GM12891 (cell line): ENCODE measurements at regions not wholly inside any gene's neighbourhood (a gene's known extent, or its start where the extent isn't known, plus 50 kb on each side); places are given as distances from the start of the nearest gene placed in this dataset.

ENCODE experiments used
- PAX5 ChIP-seq: IDR thresholded peaks from 2 replicates; pipeline ENCODE4 v1.6.1; 2011; ENCODE audit warnings: low read length, moderate library complexity, mild to moderate bottlenecking; ENCODE audit not compliant: insufficient read depth, severe bottlenecking
- POLR2A ChIP-seq: IDR thresholded peaks from 2 replicates; pipeline ENCODE4 v1.6.1; 2011; ENCODE audit warnings: low read depth, low read length, control low read depth
- POLR2AphosphoS5 ChIP-seq: IDR thresholded peaks from 2 replicates; pipeline ENCODE4 v1.6.1; 2011; ENCODE audit warnings: low read depth, low read length, control low read depth
- POU2F2 ChIP-seq: IDR thresholded peaks from 2 replicates; pipeline ENCODE4 v1.6.1; 2011; ENCODE audit warnings: low read depth, mild to moderate bottlenecking, control low read depth, low read length, moderate library complexity
- TAF1 ChIP-seq: IDR thresholded peaks from 2 replicates; pipeline ENCODE4 v1.6.1; 2011; ENCODE audit warnings: low read depth, low read length, control low read depth

DNA sequence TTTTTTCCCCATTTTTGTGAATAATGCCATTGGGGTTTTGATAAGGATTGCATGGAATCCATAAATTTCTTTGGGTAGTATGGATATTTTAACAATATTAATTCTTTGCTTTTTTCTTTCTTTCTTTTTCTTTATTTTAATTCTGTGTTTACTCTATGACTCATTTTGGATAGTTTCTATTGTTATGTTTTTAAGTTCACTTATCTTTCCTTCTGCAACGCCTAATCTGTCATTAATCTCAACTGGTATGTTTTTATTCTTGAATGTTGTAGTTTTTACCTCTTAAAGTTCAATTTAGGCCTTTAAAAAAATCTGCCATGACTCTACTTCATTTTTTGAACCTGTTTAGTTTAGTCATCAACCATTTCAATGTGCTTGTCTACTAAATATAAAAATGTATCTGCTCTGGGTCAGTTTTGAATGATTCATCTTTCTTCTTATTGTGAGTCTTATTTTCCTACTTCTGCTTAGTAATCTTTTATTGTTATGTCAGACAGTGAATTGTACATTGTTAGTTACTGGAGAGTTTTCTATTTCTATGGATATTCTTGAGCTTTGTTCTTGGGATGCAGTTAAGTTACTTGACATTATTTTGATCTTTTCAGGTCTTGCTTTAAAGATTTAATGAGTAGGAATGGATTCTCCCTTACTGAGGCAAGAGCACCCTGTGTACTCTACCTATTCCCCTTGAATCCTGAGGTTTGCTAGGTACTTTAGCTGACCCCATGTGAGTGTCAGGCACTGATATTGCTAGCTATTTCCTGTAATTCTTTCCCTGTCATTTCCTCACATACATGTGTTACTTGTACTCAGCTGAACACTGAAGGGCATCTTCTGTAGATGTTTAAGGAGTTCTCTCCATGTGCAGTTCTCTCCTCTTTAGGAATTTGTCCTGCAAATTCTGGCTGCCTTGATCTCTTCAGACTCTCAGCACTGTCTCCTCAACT is 104.2 kb downstream of the TFAP2B start:
- TF ChIP-seq POLR2AphosphoS5 (no peak), TAF1 (no peak), POLR2A (no peak), PAX5 (no peak), POU2F2 (no peak)
